ENCODE measurements at regions not wholly inside any gene's neighbourhood (a gene's known extent, or its start where the extent isn't known, plus 50 kb on each side); places are given as distances from the start of the nearest gene placed in this dataset.

DNA sequence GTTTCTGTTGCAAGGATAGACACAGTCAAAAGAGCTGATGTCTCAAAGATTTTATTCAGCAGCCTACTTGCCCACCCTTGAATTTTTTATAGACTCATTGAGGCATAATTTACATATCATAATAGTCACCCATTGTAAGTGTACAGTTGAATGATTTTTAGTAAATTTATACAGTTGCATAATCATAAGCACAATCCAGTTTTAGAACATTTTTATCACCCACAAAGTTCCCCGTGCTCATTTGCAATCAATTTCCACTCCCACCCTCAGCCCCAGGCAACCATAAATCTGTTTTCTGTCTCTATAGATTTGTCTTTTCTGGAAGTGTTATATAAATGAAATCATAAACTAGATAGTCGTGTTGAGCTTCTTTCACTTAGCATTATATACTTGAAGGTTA, 517.7 kb downstream of the TLE1 start:
- TF ChIP-seq POLR2A (IDR thresholded peaks at IDR 0.05), result no peak
- TF ChIP-seq, protein P1, sequence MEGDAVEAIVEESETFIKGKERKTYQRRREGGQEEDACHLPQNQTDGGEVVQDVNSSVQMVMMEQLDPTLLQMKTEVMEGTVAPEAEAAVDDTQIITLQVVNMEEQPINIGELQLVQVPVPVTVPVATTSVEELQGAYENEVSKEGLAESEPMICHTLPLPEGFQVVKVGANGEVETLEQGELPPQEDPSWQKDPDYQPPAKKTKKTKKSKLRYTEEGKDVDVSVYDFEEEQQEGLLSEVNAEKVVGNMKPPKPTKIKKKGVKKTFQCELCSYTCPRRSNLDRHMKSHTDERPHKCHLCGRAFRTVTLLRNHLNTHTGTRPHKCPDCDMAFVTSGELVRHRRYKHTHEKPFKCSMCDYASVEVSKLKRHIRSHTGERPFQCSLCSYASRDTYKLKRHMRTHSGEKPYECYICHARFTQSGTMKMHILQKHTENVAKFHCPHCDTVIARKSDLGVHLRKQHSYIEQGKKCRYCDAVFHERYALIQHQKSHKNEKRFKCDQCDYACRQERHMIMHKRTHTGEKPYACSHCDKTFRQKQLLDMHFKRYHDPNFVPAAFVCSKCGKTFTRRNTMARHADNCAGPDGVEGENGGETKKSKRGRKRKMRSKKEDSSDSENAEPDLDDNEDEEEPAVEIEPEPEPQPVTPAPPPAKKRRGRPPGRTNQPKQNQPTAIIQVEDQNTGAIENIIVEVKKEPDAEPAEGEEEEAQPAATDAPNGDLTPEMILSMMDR (IDR thresholded peaks at IDR 0.05), result no peak
